Keratinocyte (primary cell): ENCODE measurements at regions not wholly inside any gene's neighbourhood (a gene's known extent, or its start where the extent isn't known, plus 50 kb on each side); places are given as distances from the start of the nearest gene placed in this dataset.

Source experiments
- EZH2 ChIP-seq: IDR thresholded peaks from one replicate; pipeline ENCODE4 v1.6.1; 2012; ENCODE audit warnings: inconsistent platforms, mild to moderate bottlenecking, low read length, moderate library complexity
- TF ChIP-seq, protein P1 (sequence below), 3 experiments: IDR thresholded peaks in 1 of 3; conservative IDR thresholded peaks in 1 of 3; optimal IDR thresholded peaks in 1 of 3; 2 replicates in 2 of 3; 3 replicates in 1 of 3; pipeline versions ENCODE3 to v1.5.1; 2011; ENCODE audit warnings: low read length in 3 of 3, mild to moderate bottlenecking in 3 of 3, moderate library complexity in 2 of 3, control low read depth in 1 of 3, inconsistent platforms in 1 of 3; ENCODE audit not compliant: insufficient read depth in 2 of 3; ENCODE audit errors: extremely low read depth in 1 of 3

DNA sequence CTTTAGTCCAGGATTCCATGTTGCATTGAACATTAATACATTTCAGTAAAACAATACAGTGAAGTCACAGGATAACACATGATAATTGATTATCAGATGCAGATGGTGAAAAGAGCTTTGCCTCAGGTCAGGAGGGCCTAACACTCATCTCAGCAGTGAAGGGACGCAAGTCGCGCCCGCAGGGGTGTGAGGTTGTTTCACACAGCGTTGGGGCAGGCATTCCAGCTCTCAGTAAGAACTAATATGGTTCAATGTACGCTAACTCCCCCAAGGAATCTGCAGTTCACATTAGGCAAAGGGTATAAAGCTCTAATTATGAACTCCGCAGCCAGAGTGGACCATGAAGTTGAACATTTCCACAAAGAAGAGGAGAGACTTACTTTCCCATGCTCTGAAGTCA, 53.1 kb upstream of the ATL2 start:
- TF ChIP-seq, protein P1, sequence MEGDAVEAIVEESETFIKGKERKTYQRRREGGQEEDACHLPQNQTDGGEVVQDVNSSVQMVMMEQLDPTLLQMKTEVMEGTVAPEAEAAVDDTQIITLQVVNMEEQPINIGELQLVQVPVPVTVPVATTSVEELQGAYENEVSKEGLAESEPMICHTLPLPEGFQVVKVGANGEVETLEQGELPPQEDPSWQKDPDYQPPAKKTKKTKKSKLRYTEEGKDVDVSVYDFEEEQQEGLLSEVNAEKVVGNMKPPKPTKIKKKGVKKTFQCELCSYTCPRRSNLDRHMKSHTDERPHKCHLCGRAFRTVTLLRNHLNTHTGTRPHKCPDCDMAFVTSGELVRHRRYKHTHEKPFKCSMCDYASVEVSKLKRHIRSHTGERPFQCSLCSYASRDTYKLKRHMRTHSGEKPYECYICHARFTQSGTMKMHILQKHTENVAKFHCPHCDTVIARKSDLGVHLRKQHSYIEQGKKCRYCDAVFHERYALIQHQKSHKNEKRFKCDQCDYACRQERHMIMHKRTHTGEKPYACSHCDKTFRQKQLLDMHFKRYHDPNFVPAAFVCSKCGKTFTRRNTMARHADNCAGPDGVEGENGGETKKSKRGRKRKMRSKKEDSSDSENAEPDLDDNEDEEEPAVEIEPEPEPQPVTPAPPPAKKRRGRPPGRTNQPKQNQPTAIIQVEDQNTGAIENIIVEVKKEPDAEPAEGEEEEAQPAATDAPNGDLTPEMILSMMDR (optimal IDR thresholded peaks at IDR 0.05 in 1 of 3, IDR thresholded peaks at IDR 0.05 in 1 of 3, conservative IDR thresholded peaks at IDR 0.05 in 1 of 3; ENCODE audit: extremely low read depth in 1 of 3, insufficient read depth in 2 of 3, low read length in 3 of 3) = no peak
- TF ChIP-seq EZH2 = no peak
